OCI-LY7 (cell line): ENCODE measurements at regions not wholly inside any gene's neighbourhood (a gene's known extent, or its start where the extent isn't known, plus 50 kb on each side); places are given as distances from the start of the nearest gene placed in this dataset.

Experiments
- BruUV-seq: library from RNA; stranded (reverse); fragments of 400-500 nt; replicated peaks from 2 replicates; lab custom pipeline; 2021; lab: Mats Ljungman, UMichigan
- CTCF ChIA-PET: fragments of 300-600 bp; sonication (Branson Sonifier 250); formaldehyde crosslinking; loops from one replicate; lab custom pipeline; 2022; ENCODE audit warnings: antibody characterized with exemption; ENCODE audit not compliant: unreplicated experiment; lab: Charles Lee
- POLR2A ChIA-PET: fragments of 300-600 bp; sonication (Branson Sonifier 250); formaldehyde crosslinking; loops from one replicate; lab custom pipeline; 2022; ENCODE audit warnings: antibody characterized with exemption; lab: Charles Lee
- DNase-seq: peaks from one replicate; pipeline ENCODE4 v3.0.0-alpha.2; 2015; ENCODE audit warnings: low spot score
- H2AFZ ChIP-seq: fragments of 200-600 bp; sonication (generic), shearing (Covaris generic); 2 replicates; pipeline ENCODE4 v1.6.1; 2014; ENCODE audit warnings: mild to moderate bottlenecking, antibody characterized with exemption, low read length, moderate library complexity
- H3K27ac ChIP-seq: fragments of 200-600 bp; sonication (generic); 2 replicates; pipeline ENCODE4 v1.5.1; 2014; ENCODE audit warnings: mixed run types, low read depth, mild to moderate bottlenecking, moderate library complexity, low read length, inconsistent platforms; ENCODE audit not compliant: poor library complexity, severe bottlenecking
- H3K36me3 ChIP-seq: fragments of 200-600 bp; sonication (generic); 2 replicates; pipeline ENCODE4 v1.6.1; 2014; ENCODE audit warnings: mild to moderate bottlenecking, antibody characterized with exemption, low read length, moderate library complexity, mixed read lengths; ENCODE audit not compliant: insufficient read depth
- H3K4me1 ChIP-seq: fragments of 200-600 bp; sonication (generic); 2 replicates; pipeline ENCODE4 v1.5.1; 2014; ENCODE audit warnings: mild to moderate bottlenecking, low read length; ENCODE audit not compliant: insufficient read depth, poor library complexity, severe bottlenecking
- H3K4me2 ChIP-seq: fragments of 200-600 bp; sonication (generic); 2 replicates; pipeline ENCODE4 v1.6.1; 2014; ENCODE audit warnings: mild to moderate bottlenecking, low read length
- H3K4me3 ChIP-seq: fragments of 200-600 bp; sonication (generic); 2 replicates; pipeline ENCODE4 v1.5.1; 2014; ENCODE audit warnings: mild to moderate bottlenecking, low read depth, low read length; ENCODE audit not compliant: poor library complexity, severe bottlenecking
- H3K79me2 ChIP-seq: fragments of 200-600 bp; sonication (generic); 2 replicates; pipeline ENCODE4 v1.6.1; 2016; ENCODE audit warnings: low read depth, mild to moderate bottlenecking, low read length, moderate library complexity, mixed read lengths; ENCODE audit not compliant: insufficient read depth
- H3K9me2 ChIP-seq: fragments of 200-600 bp; sonication (generic); 2 replicates; pipeline ENCODE4 v1.6.1; 2016; ENCODE audit warnings: mild to moderate bottlenecking, low read length, mixed read lengths; ENCODE audit not compliant: insufficient read depth
- H3K9me3 ChIP-seq: fragments of 200-600 bp; sonication (generic); 2 replicates; pipeline ENCODE4 v1.6.1; 2014; ENCODE audit warnings: mild to moderate bottlenecking, mixed run types, low read length, mixed read lengths
- H4K20me1 ChIP-seq: fragments of 200-600 bp; sonication (generic); 2 replicates; pipeline ENCODE4 v1.6.1; 2014; ENCODE audit warnings: mild to moderate bottlenecking, antibody characterized with exemption, low read length, moderate library complexity, mixed read lengths; ENCODE audit not compliant: insufficient read depth
- EZH2phosphoT487 ChIP-seq: fragments of 200-600 bp; sonication (generic); IDR thresholded peaks from 2 replicates; pipeline ENCODE4 v1.6.1; 2018; ENCODE audit warnings: low read depth, borderline replicate concordance, mild to moderate bottlenecking, mixed run types, antibody characterized with exemption, low read length, moderate library complexity, mixed read lengths
- intact Hi-C: fragments of 100-400 bp; cut with micrococcal nuclease; formaldehyde crosslinking; loops from one replicate; pipeline ENCODE4 v1.10.0; 2022; ENCODE audit not compliant: unreplicated experiment
- TF ChIP-seq, protein P1 (sequence below): fragments of 200-600 bp; sonication (generic); conservative IDR thresholded peaks from 2 replicates; pipeline ENCODE4 v1.5.1; 2014; ENCODE audit warnings: mild to moderate bottlenecking, antibody characterized with exemption, low read length, moderate library complexity, mixed read lengths

DNA sequence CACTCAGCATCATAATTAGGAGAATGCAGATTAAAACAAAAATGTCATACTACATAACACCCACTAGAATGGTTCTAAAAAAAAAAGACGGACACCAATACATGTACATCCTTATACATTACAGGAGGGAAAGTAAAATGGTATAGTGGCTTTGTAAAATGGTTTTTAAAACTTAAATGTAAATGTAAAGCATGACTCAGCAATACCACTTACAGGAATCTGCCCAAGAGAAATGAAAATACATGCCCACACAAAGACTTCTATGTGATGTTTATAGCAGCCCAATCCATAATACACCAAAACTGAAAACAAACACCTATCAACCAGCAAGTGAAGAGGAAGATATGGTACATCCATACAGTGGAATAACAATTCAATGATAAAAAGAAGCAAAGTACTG lies 939.1 kb upstream of the ACO1 start:
- Histone ChIP-seq H3K36me3 (no peaks in the 10 kb centered on the region), H4K20me1 (no peaks in the 10 kb centered on the region), H3K9me2 (no peaks in the 10 kb centered on the region), H3K9me3 (no peaks in the 10 kb centered on the region), H3K4me3 (no peak overlapping the region), H3K79me2 (no peaks in the 10 kb centered on the region), H3K27ac (no peak overlapping the region), H3K4me1 (no peaks in the 10 kb centered on the region), H2AFZ (peak overlapping the region; percentile 34; the same call in 1 of the 2 replicates), H3K4me2 (no peak overlapping the region)
- intact Hi-C loops, result no loop called here
- TF ChIP-seq, protein P1, sequence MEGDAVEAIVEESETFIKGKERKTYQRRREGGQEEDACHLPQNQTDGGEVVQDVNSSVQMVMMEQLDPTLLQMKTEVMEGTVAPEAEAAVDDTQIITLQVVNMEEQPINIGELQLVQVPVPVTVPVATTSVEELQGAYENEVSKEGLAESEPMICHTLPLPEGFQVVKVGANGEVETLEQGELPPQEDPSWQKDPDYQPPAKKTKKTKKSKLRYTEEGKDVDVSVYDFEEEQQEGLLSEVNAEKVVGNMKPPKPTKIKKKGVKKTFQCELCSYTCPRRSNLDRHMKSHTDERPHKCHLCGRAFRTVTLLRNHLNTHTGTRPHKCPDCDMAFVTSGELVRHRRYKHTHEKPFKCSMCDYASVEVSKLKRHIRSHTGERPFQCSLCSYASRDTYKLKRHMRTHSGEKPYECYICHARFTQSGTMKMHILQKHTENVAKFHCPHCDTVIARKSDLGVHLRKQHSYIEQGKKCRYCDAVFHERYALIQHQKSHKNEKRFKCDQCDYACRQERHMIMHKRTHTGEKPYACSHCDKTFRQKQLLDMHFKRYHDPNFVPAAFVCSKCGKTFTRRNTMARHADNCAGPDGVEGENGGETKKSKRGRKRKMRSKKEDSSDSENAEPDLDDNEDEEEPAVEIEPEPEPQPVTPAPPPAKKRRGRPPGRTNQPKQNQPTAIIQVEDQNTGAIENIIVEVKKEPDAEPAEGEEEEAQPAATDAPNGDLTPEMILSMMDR, result no peak
- TF ChIP-seq EZH2phosphoT487, result no peak
- BruUV-seq, result no TSS peak
- DNase-seq, result no peak
- ChIA-PET POLR2A (no interaction called here), CTCF (no interaction called here)

DNA sequence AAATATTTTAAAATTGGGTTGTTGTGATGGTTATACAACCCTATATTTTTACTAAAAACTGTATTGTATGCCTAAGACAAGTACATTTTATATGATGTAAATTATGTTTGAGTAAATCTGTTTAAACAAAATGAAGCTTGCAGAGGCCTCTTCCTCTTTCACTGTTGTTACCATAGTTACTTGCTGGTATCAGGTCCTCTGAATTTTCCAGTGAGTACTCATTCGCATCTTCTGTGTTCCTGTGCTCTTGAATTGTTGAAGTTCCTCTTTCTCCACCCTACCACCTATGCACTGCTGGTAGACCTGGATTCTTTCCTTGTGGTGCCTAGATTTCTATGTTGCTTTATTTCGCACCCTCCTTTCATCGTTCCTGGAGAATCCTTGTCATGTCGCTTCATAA lies 938.5 kb upstream of the ACO1 start:
- TF ChIP-seq, protein P1, result no peak
- no peak for TF ChIP-seq EZH2phosphoT487
- H4K20me1 ChIP-seq, result no peaks in the 10 kb centered on the region
- peak overlapping the region; percentile 34; the same call in 1 of the 2 replicates for H2AFZ ChIP-seq
- POLR2A ChIA-PET, result no interaction called here
- DNase-seq, result peak; percentile 19
- CTCF ChIA-PET, result no interaction called here
- H3K4me2 ChIP-seq, result no peak overlapping the region
- intact Hi-C loops, result no loop called here
- no TSS peak for BruUV-seq
- H3K27ac ChIP-seq, result no peak overlapping the region
- H3K4me1 ChIP-seq, result no peaks in the 10 kb centered on the region
- H3K36me3 ChIP-seq, result no peaks in the 10 kb centered on the region
- no peaks in the 10 kb centered on the region for H3K9me2 ChIP-seq
- no peaks in the 10 kb centered on the region for H3K9me3 ChIP-seq
- H3K79me2 ChIP-seq, result no peaks in the 10 kb centered on the region
- H3K4me3 ChIP-seq, result no peak overlapping the region

DNA sequence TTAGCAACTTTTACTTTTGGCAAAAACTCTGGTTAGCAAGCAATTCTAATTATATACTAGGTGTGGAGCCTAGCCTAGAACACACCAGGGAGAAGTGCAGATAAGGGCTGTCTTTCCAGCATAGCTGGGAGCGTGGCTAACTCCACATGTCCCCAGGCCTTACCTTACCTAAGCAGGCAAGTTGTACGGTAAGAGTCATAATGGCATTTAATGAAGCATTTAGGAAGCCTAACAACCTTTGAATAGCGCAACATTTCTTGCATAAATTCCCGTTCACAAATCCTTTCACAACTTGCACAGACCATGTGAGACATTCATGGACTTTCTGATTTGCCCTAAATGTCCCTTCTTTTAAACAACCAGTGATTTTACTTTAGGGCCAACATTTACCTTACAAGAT lies 917.4 kb upstream of the ACO1 start:
- intact Hi-C loops, result no loop called here
- H3K36me3 ChIP-seq, result no peaks in the 10 kb centered on the region
- H3K9me2 ChIP-seq, result no peaks in the 10 kb centered on the region
- ChIA-PET POLR2A (no interaction called here), CTCF (no interaction called here)
- no peak overlapping the region for H2AFZ ChIP-seq
- no peaks in the 10 kb centered on the region for H4K20me1 ChIP-seq
- H3K4me2 ChIP-seq, result no peak overlapping the region
- no peaks in the 10 kb centered on the region for H3K9me3 ChIP-seq
- no peak overlapping the region for H3K27ac ChIP-seq
- no peak for DNase-seq
- no TSS peak for BruUV-seq
- no peaks in the 10 kb centered on the region for H3K4me1 ChIP-seq
- H3K79me2 ChIP-seq, result no peaks in the 10 kb centered on the region
- no peak overlapping the region for H3K4me3 ChIP-seq
- TF ChIP-seq, protein P1, result no peak
- no peak for TF ChIP-seq EZH2phosphoT487
